GM18505 (cell line): ENCODE measurements at regions not wholly inside any gene's neighbourhood (a gene's known extent, or its start where the extent isn't known, plus 50 kb on each side); places are given as distances from the start of the nearest gene placed in this dataset.
"Not testable (repeated sequence)": the region's sequence is repeated elsewhere in the genome, so short reads cannot be mapped to it uniquely, and the experiment has no call there.

ENCODE experiments used
- ATAC-seq: cut with Tn5 transposase; IDR thresholded peaks from one replicate; pipeline ENCODE4 v1.9.1; 2021; ENCODE audit not compliant: unreplicated experiment
- POLR2A ChIP-seq: IDR thresholded peaks from 4 replicates; pipeline ENCODE4 v1.6.1; 2011; ENCODE audit warnings: borderline replicate concordance; ENCODE audit not compliant: insufficient read depth, insufficient read length; ENCODE audit errors: extremely low read depth

DNA sequence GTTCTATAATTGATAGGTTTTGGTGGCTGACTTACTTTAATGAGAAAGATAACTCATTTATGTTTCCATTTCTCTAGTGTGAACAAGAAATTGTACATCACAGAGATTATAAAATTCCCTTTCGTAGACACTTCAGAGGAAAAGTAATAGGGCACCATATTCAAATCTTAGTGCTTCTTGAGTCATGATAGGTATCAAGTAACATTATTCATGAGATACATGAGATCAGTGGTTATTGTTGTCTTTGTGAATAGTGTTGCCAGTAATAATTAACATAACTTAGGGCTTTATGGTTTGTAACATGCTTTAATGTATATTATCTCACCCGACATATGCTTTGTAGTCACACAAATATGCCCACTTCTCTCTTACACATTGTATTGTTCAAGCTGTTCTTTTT, 73.7 kb upstream of the IL15 start:
- TF ChIP-seq POLR2A, result no peak
- no peak for ATAC-seq

DNA sequence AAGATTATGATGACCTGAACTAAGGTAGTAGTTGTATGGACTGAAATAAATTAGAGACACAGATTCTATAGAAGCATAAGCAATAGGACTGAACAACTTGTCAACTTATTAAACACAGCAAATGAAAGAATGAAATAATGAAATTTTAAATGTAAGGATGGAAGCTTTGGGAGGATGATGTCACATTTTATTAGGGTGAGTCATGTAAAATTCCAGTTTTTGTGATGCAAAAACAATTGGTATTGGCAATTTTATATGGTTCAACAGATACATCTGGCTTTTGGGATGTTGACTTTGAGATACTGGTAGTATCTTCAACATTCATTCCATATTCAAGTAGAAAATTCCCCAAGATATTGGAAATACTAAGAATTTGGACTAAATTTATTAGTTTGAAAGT, 72.7 kb upstream of the IL15 start:
- no peak for ATAC-seq
- no peak for TF ChIP-seq POLR2A

- ATAC-seq, result not testable (repeated sequence)
These were observed 71.4 kb upstream of the IL15 start for GRCh38 chr4:141564961-141565360.

- ATAC-seq, result no peak
- no peak for TF ChIP-seq POLR2A
These were observed 70.8 kb upstream of the IL15 start for GRCh38 chr4:141565379-141566089.

GRCh38 chr4:141567326-141567915, 69.0 kb upstream of the IL15 start:
- no peak for ATAC-seq
- no peak for TF ChIP-seq POLR2A

GRCh38 chr4:141569141-141569540, 67.2 kb upstream of the IL15 start:
- ATAC-seq, result no peak
- no peak for TF ChIP-seq POLR2A

DNA sequence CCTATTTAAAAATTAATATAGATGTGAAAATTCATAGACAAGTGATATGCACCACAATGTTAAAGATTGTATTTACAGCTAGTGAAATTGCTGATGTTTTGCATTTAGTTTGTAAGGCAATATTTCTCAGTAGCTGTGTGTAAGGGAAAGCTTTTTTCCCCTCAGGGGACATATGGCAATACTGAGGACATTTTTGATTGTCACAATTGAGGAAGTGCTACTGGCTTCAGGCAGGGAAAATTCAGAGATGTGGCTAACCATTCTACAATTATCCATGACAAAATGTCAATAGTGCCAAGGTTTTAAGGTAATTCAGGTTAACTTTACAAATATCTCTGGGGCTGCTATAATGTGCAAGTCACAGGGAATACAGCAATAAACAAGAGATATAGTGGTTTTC, 66.1 kb upstream of the IL15 start:
- no peak for ATAC-seq
- no peak for TF ChIP-seq POLR2A

- no peak for ATAC-seq
- TF ChIP-seq POLR2A, result no peak
These were observed 65.0 kb upstream of the IL15 start for GRCh38 chr4:141571362-141571761.

DNA sequence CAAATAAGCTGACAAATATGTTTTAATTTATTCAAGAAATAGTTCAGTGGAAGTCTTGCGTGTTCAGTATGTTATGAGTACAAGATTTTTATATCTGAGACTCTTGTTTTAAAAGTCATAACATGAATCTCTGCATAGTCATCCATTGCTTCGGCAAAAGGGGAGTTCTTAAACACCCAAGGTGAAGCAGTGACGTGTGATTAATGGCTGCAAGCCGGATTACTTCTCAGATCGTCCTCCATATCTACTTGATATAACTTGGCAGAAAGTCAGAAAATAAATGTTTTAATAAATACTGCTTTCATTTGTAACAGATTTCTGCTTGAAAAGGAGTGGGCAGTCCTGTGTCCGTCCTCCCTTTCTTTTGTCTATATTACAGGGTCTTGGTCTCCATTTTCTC, 64.6 kb upstream of the IL15 start:
- no peak for ATAC-seq
- no peak for TF ChIP-seq POLR2A

GRCh38 chr4:141573678-141574077, 62.7 kb upstream of the IL15 start:
- no peak for ATAC-seq
- no peak for TF ChIP-seq POLR2A

- no peak for TF ChIP-seq POLR2A
- no peak for ATAC-seq
These were observed 60.5 kb upstream of the IL15 start for GRCh38 chr4:141575884-141576283.

DNA sequence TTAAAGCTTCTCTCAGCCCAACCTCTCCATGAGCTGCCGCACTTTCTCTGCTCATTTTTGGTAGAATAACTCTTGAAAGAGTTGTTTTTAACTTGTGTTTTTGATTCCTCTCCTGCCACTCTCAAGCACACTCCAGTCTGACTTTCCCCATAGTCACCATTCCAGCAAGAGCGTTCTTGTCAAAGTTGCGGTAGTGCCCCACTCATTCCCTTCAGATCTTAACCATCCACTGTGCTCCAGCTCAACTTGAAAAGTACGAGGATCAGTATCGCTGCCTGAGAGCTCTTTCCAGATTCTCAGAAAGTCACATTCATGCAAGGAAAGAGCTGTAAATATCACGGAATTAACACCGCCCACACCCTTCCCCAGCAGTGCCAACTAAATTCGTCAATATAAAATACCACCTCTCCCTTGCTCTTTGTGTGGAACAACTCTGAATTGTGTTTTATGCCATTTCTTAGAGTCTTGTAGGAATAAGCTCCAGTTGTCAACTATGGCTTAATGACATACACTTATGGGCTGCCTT, 59.7 kb upstream of the IL15 start:
- no peak for ATAC-seq
- no peak for TF ChIP-seq POLR2A

DNA sequence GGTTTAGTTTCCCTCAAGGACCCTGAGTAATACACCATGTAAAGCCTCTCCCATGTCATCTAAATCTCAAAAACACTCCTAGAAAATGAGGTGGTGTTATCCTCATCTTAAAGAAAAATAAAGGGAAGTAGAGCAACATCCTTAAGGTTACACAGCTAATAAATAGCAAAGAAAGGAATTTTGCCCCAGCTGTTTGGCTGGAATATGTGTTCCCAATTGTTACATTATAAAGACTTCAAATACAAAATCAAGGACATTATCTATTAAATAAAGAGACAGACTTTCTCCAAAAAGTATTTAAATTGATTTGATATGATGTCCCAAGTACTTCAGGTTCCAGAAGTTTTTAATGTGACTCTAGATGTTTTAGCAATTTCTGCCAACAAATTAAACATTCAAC, 57.9 kb upstream of the IL15 start:
- ATAC-seq, result no peak
- TF ChIP-seq POLR2A, result no peak

GRCh38 chr4:141580523-141580922, 55.9 kb upstream of the IL15 start:
- no peak for ATAC-seq
- no peak for TF ChIP-seq POLR2A
